ENCODE measurements at regions not wholly inside any gene's neighbourhood (a gene's known extent, or its start where the extent isn't known, plus 50 kb on each side); places are given as distances from the start of the nearest gene placed in this dataset.

DNA sequence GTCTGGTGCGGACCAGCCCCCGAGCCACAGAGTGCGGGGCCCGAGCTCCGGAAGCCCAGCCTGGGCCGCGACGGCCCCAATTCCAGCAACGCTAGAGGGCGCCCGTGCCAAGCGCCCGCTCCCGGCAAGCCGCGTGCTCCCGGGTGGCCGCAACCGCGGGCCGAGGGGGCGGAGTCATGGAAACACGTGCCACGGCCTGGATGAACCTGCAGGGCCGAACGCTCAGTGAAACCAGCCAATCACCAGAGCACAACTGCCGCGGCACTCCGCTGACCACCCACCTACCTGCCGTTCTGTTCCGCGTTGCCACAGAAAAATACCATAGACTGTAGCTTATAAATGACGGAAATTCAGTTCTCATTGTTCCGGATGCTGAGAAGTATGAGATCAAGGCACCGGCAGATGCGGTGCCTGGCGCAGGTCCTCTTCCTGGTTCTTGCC is 85.7 kb upstream of the FOXC1 start:
- no peak for TF ChIP-seq POLR2A (IDR thresholded peaks at IDR 0.05)
- no peak for TF ChIP-seq CTCF (IDR thresholded peaks at IDR 0.05)
